ENCODE measurements at regions not wholly inside any gene's neighbourhood (a gene's known extent, or its start where the extent isn't known, plus 50 kb on each side); places are given as distances from the start of the nearest gene placed in this dataset.

DNA sequence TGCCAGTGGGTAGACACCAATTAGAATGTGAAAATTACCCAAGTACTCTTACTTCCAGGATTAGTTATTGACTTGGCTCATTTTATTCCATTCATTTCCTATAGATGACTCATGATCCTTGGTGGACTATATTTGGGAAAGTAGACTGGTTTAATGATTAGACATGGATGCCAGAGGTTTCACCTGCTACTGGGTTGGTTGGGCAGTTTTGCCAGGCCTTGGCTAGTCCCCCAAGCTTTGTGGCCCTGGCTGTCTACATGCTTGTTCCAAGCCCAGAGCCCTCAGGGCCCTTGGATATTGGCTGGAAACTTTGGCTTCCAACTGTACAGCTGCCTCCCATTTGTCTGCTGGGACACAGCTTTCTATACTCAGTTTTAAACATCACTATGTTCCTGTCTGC, 104.1 kb downstream of the ZFP64 start:
- DNase-seq (ENCODE audit: low read depth, low spot score) = no peak
- CTCF ChIA-PET = no interaction called here
- H3K27ac ChIP-seq (ENCODE audit: low read depth, low read length) = no peak overlapping the region
- H3K9me3 ChIP-seq (ENCODE audit: control insufficient read depth, insufficient read depth, low read length) = peaks cover 14% of the 10 kb centered on the region
- TF ChIP-seq CTCF (IDR thresholded peaks at IDR 0.05; ENCODE audit: low read depth, low read length) = no peak
- POLR2A ChIA-PET = no interaction called here
- no peak overlapping the region for H3K4me3 ChIP-seq (ENCODE audit: low read depth, low read length)
- no peaks in the 10 kb centered on the region for H3K27me3 ChIP-seq (ENCODE audit: control insufficient read depth, insufficient read depth, low read length)

- ChIA-PET POLR2A (no interaction called here), CTCF (interaction anchor here (0.7 kb wide), 1 partner anchor 42 kb away, joined by 3 read pairs; no protein-coding TSS in a partner anchor)
- H3K27me3 ChIP-seq (ENCODE audit: control insufficient read depth, insufficient read depth, low read length) = no peaks in the 10 kb centered on the region
- no peak for TF ChIP-seq CTCF (IDR thresholded peaks at IDR 0.05; ENCODE audit: low read depth, low read length)
- H3K9me3 ChIP-seq (ENCODE audit: control insufficient read depth, insufficient read depth, low read length) = peaks cover 14% of the 10 kb centered on the region
- H3K4me3 ChIP-seq (ENCODE audit: low read depth, low read length) = no peak overlapping the region
- no peak overlapping the region for H3K27ac ChIP-seq (ENCODE audit: low read depth, low read length)
- DNase-seq (ENCODE audit: low read depth, low spot score) = no peak
Observed at GRCh38 chr20:52086878-52087277, 104.7 kb downstream of the ZFP64 start.

- no peak for DNase-seq (ENCODE audit: low read depth, low spot score)
- H3K27me3 ChIP-seq (ENCODE audit: control insufficient read depth, insufficient read depth, low read length) = no peaks in the 10 kb centered on the region
- no peak overlapping the region for H3K27ac ChIP-seq (ENCODE audit: low read depth, low read length)
- H3K9me3 ChIP-seq (ENCODE audit: control insufficient read depth, insufficient read depth, low read length) = peaks cover 14% of the 10 kb centered on the region
- ChIA-PET CTCF (interaction anchor here (0.6 to 3.6 kb wide), 9 partner anchors 19 to 374 kb away, joined by 3 to 26 read pairs (median 3); partner anchors contain the start of gene ATP9A), POLR2A (no interaction called here)
- no peak for TF ChIP-seq CTCF (IDR thresholded peaks at IDR 0.05; ENCODE audit: low read depth, low read length)
- no peak overlapping the region for H3K4me3 ChIP-seq (ENCODE audit: low read depth, low read length)
Observed at GRCh38 chr20:52084727-52085126, 106.9 kb downstream of the ZFP64 start.

- H3K27ac ChIP-seq (ENCODE audit: low read depth, low read length) = no peak overlapping the region
- TF ChIP-seq CTCF (IDR thresholded peaks at IDR 0.05; ENCODE audit: low read depth, low read length) = peak; percentile 72
- H3K9me3 ChIP-seq (ENCODE audit: control insufficient read depth, insufficient read depth, low read length) = peaks cover 14% of the 10 kb centered on the region
- no peak overlapping the region for H3K4me3 ChIP-seq (ENCODE audit: low read depth, low read length)
- CTCF ChIA-PET = interaction anchor here (0.5 to 3.6 kb wide), 29 partner anchors 8 to 1096 kb away, joined by 3 to 33 read pairs (median 3); partner anchors contain the start of gene ATP9A
- peak; percentile 54 for DNase-seq (ENCODE audit: low read depth, low spot score)
- no peaks in the 10 kb centered on the region for H3K27me3 ChIP-seq (ENCODE audit: control insufficient read depth, insufficient read depth, low read length)
- POLR2A ChIA-PET = no interaction called here
Observed at GRCh38 chr20:52083627-52084232, 107.8 kb downstream of the ZFP64 start.

DNA sequence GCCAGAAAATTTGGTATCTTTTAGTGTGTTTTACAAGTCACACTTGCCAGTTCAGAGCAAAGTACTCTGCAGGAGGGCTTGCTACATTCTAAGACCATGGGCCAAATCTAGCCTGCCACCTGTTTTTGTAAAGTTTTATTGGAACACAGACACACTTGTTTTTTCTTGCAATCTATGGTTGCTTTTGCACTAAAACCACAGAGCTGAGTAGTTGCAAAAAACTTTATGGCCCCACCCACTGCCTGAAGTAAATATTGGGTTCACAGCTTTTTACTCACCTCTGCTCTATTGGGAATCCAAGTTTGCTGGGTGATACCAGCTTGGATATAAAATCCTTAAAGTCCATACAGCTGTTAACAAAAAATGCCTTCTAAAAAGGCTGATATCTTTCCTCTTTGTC, 109.0 kb downstream of the ZFP64 start:
- TF ChIP-seq CTCF (IDR thresholded peaks at IDR 0.05; ENCODE audit: low read depth, low read length) = no peak
- Histone ChIP-seq H3K27me3 (ENCODE audit: control insufficient read depth, insufficient read depth, low read length) (no peaks in the 10 kb centered on the region), H3K9me3 (ENCODE audit: control insufficient read depth, insufficient read depth, low read length) (peaks cover 8% of the 10 kb centered on the region), H3K4me3 (ENCODE audit: low read depth, low read length) (no peak overlapping the region), H3K27ac (ENCODE audit: low read depth, low read length) (no peak overlapping the region)
- DNase-seq (ENCODE audit: low read depth, low spot score) = no peak
- ChIA-PET POLR2A (no interaction called here), CTCF (interaction anchor here (0.9 to 3.6 kb wide), 16 partner anchors 18 to 697 kb away, joined by 3 to 33 read pairs (median 5); no protein-coding TSS in a partner anchor)
